Subcutaneous abdominal adipose tissue (tissue), 5 donors: ENCODE measurements at regions not wholly inside any gene's neighbourhood (a gene's known extent, or its start where the extent isn't known, plus 50 kb on each side); places are given as distances from the start of the nearest gene placed in this dataset.

Experiments
- H3K27ac ChIP-seq: one replicate; pipeline ENCODE4 v1.7.0; 2013; ENCODE audit warnings: low read depth, mild to moderate bottlenecking, inconsistent platforms, low read length, moderate library complexity
- H3K27me3 ChIP-seq, 5 donors: one replicate each; pipeline ENCODE4 v1.7.0; 2013; ENCODE audit warnings: low read length in 5 of 5, inconsistent platforms in 1 of 5; ENCODE audit not compliant: control insufficient read depth in 5 of 5, insufficient read depth in 4 of 5
- H3K36me3 ChIP-seq, 5 donors: one replicate each; pipeline ENCODE4 v1.7.0; 2013; ENCODE audit warnings: low read length in 5 of 5; ENCODE audit not compliant: control insufficient read depth in 5 of 5, insufficient read depth in 5 of 5
- H3K4me1 ChIP-seq, 5 donors: one replicate each; pipeline ENCODE4 v1.7.0; 2013; ENCODE audit warnings: low read length in 5 of 5, mild to moderate bottlenecking in 3 of 5, moderate library complexity in 1 of 5; ENCODE audit not compliant: control insufficient read depth in 5 of 5, insufficient read depth in 5 of 5
- H3K4me3 ChIP-seq, 5 donors: one replicate each; pipeline ENCODE4 v1.7.0; 2013; ENCODE audit warnings: low read length in 5 of 5, low read depth in 1 of 5
- H3K9ac ChIP-seq, 5 donors: one replicate each; pipeline ENCODE4 v1.7.0; 2013; ENCODE audit warnings: low read length in 5 of 5, mild to moderate bottlenecking in 4 of 5, moderate library complexity in 3 of 5
- H3K9me3 ChIP-seq, 5 donors: one replicate each; pipeline ENCODE4 v1.7.0; 2013; ENCODE audit warnings: low read length in 5 of 5; ENCODE audit not compliant: control insufficient read depth in 5 of 5
- donor health status: healthy.
- donor health status: healthy.
- donor health status: healthy.
- donor health status: healthy.
- donor health status: healthy.

DNA sequence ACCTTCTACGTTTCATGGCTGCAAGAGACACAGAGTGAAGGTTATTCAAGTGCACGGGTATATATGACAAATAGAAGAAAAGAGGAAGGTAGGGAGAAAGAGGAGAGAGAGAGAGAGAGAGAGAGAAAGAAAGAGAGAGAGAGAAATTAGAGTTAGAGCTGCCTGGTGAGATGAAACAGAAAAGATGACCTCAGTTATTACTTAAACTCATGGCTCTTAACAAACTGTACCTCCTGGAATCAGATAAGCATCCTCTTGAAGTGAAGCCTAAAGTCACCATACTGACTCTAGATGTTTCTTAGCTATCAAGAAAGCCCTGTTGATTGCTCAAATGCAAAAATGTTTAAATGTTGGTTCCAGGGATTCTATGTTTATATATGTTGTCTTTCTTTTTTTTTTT is 597.7 kb upstream of the ZP4 start:
- Histone ChIP-seq H3K27ac (no peak overlapping the region), H3K9me3 (no peaks in the 10 kb centered on the region), H3K9ac (no peak overlapping the region), H3K4me1 (no peaks in the 10 kb centered on the region), H3K27me3 (no peaks in the 10 kb centered on the region), H3K4me3 (no peak overlapping the region), H3K36me3 (no peaks in the 10 kb centered on the region)

DNA sequence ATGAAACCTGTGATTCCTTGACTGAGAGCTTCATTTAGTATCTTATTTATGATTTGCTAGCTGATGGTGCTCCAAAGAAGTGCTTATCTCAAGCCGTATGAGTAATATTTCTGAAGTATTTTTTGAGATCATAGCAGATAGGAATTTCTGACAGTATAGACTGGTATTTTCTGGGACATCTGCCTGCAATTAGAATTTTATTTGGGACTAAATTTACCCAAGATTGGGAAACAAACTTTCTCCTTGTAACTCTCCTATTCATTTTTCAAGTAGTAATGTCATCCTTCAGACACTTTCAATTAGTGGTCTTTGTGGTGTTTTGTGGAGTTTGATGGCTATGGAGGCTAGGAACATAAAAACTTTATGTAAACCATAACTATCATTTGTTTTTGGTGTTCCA is 597.2 kb upstream of the ZP4 start:
- Histone ChIP-seq H3K36me3 (no peaks in the 10 kb centered on the region), H3K27ac (no peak overlapping the region), H3K9ac (no peak overlapping the region), H3K9me3 (no peaks in the 10 kb centered on the region), H3K4me1 (no peaks in the 10 kb centered on the region), H3K4me3 (no peak overlapping the region), H3K27me3 (no peaks in the 10 kb centered on the region)

DNA sequence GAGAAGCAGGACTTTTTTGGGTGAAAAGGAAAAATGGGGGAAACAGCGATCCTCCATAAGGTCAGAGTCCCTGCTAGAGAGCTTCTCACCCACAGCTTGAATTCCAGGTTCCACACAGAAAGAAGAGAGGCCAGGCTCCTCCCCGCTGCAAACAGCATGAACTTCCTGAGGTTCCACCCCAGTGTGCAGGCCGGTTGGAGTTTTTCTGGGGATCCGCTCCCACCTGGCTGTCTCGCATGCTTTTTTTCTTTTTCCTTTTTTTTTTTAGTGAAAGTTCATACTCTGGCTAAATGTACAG is 595.1 kb upstream of the ZP4 start:
- Histone ChIP-seq H3K4me3 (peak overlapping the region in 1 of 5 donors; percentile 14), H3K27me3 (no peaks in the 10 kb centered on the region), H3K9me3 (peaks cover 0 to 3% (median 0%) of the 10 kb centered on the region in 5 donors), H3K9ac (no peak overlapping the region), H3K4me1 (no peaks in the 10 kb centered on the region), H3K27ac (no peak overlapping the region), H3K36me3 (no peaks in the 10 kb centered on the region)

DNA sequence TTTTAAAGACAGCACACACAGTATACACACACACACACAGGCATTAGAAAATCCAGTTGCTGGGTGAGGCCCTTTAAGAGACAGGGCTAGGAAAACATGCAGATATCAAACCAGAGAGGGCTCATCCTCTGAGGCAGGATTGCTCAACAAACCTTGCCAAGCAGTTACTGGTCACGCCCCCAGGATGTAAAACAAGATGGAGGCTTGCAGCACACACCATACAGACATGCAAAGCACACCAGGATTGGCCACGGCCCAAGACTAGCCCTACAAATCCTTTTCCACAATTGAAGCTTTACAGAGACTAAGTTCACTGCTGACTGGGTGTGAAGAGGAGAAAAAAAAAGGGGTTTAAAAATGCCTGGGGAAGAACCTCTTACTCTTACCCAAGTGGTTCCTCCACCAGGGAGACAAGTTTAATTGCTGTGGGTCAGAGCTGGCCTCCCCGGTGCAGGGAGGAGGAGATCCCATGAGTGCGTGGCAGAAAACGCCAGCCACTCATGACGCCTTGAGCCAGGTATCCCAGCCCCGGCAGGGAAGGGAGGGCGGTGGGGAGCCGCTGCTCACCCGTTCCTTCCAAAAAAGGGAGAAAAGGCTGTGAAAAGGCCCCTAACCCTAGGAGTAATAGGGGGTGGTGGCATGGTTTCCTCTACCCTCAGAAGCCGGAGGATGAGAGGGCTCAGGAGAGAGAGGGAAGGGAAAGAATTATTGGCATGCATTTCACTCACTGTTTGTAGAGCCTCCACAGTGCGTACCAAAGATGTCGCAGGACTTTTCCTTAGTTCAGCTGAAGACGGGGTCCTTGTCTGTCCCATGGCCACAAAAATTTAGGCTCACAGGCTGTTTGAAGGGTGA is 594.6 kb upstream of the ZP4 start:
- H3K36me3 ChIP-seq: no peaks in the 10 kb centered on the region
- no peak overlapping the region for H3K27ac ChIP-seq
- H3K27me3 ChIP-seq: no peaks in the 10 kb centered on the region
- no peak overlapping the region for H3K9ac ChIP-seq
- H3K4me3 ChIP-seq: peak overlapping the region in 1 of 5 donors; percentile 14
- peaks cover 0 to 3% (median 0%) of the 10 kb centered on the region in 5 donors for H3K9me3 ChIP-seq
- H3K4me1 ChIP-seq: no peaks in the 10 kb centered on the region

DNA sequence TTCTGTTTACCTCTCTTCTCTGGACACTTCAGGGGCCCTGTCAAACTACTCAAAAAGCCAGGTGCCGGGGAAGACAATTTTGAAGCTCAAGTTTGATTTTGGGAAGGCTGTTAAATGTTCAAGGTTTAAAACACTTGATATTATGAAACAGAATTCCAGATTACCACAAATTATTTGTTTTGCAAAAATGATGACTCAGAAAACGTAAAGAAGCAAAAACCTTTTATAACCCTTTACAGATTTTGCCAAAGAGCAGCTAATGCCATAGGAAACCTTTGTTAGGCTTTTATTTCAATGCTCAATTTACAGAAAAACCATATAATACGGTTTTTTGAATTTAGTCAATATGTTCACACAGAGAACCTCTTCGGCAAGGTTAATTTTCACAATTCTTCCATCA is 593.4 kb upstream of the ZP4 start:
- Histone ChIP-seq H3K36me3 (no peaks in the 10 kb centered on the region), H3K4me3 (no peak overlapping the region), H3K27me3 (no peaks in the 10 kb centered on the region), H3K27ac (no peak overlapping the region), H3K4me1 (no peaks in the 10 kb centered on the region), H3K9me3 (peaks cover 0 to 3% (median 0%) of the 10 kb centered on the region in 5 donors), H3K9ac (no peak overlapping the region)

DNA sequence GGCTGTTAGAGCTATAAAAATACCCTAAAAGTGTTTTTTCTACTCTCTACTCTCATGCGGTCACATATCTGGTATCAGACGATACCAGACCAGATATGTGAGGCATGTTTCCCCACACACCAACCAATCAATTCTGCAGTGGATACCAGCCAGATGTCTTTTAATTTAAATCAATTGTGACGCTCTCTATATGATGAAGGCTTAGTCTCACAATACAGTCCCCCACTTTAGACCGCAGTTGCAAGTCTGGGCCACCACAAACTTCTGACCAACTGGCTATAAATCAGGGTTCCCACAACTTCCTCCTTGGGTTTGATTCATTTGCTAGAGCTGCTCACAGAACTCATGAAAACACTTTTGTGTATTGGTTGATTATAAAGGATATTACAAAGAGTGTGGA is 586.1 kb upstream of the ZP4 start:
- H3K27me3 ChIP-seq: no peaks in the 10 kb centered on the region
- H3K9ac ChIP-seq: no peak overlapping the region
- H3K9me3 ChIP-seq: no peaks in the 10 kb centered on the region
- H3K27ac ChIP-seq: no peak overlapping the region
- H3K4me3 ChIP-seq: no peak overlapping the region
- H3K4me1 ChIP-seq: no peaks in the 10 kb centered on the region
- no peaks in the 10 kb centered on the region for H3K36me3 ChIP-seq

DNA sequence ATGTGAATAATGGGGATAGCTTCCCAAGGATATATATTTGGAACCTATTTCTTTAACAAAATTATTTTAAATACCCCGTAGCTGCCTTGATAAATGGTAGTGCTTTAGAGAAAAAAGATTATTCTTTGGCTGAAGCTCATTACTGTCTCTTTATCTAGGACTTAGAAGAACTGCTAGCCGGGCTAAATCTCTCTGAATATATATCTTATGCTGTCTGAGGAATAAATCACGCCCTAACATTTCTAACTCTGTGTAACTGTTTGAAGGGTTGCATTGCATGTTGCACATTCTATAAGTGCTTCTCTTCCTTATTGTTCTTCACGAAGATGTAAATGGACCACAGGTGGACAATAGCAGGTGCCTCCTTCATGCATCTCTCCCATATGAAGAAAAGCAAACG is 585.0 kb upstream of the ZP4 start:
- Histone ChIP-seq H3K4me3 (no peak overlapping the region), H3K36me3 (no peaks in the 10 kb centered on the region), H3K4me1 (no peaks in the 10 kb centered on the region), H3K9ac (no peak overlapping the region), H3K27me3 (no peaks in the 10 kb centered on the region), H3K9me3 (no peaks in the 10 kb centered on the region), H3K27ac (no peak overlapping the region)

DNA sequence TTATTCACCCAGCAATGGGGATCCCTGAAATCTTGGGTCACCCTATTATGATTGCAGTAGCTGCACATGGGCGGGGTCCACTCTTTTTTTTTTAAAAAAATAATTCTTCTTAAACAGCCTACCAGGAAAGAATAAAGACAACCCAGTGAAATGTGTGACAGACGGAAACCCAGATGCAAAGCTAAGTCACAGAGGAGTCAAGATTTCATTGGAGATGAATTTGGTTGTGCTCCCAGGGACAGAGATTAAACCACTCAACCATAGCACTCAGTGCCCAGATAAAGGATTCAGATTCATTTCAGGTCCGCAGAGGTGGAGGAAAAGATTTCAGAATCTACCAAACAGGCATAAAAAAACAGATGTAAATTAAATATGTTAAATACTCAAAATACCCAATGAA is 583.5 kb upstream of the ZP4 start:
- no peaks in the 10 kb centered on the region for H3K9me3 ChIP-seq
- no peaks in the 10 kb centered on the region for H3K4me1 ChIP-seq

DNA sequence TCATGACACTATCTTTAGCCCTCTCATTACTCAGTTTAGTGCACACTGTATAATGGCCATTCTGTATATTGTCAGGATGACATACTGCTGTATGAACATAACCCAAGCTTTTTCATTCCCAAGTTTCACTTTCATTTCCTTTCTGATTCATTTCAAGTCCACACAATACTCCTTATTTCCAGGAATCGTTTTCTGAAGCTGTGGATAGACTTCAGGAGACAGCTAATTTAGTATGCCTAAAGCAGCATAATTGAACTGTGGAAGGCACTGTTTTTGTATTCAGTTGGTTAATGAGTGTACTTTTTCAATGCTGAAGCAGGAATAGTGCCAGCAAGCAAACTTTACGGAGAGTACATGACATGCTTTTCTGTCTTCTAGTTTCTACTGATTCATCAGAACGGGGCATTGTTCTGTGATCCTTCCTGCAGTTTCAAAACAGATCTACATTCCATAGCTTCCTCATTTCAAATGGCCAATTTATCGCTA is 578.5 kb upstream of the ZP4 start:
- no peaks in the 10 kb centered on the region for H3K36me3 ChIP-seq
- H3K4me3 ChIP-seq: peak overlapping the region in 4 of 5 donors; percentile 11 to 48 (median 37)
- no peaks in the 10 kb centered on the region for H3K9me3 ChIP-seq
- H3K27me3 ChIP-seq: no peaks in the 10 kb centered on the region
- H3K9ac ChIP-seq: no peak overlapping the region
- H3K27ac ChIP-seq: no peak overlapping the region
- H3K4me1 ChIP-seq: no peaks in the 10 kb centered on the region

More for the DNA sequence above, 583.5 kb upstream of the ZP4 start:
- Histone ChIP-seq H3K4me3 (no peak overlapping the region), H3K27ac (no peak overlapping the region), H3K9ac (no peak overlapping the region), H3K27me3 (no peaks in the 10 kb centered on the region), H3K36me3 (no peaks in the 10 kb centered on the region)

DNA sequence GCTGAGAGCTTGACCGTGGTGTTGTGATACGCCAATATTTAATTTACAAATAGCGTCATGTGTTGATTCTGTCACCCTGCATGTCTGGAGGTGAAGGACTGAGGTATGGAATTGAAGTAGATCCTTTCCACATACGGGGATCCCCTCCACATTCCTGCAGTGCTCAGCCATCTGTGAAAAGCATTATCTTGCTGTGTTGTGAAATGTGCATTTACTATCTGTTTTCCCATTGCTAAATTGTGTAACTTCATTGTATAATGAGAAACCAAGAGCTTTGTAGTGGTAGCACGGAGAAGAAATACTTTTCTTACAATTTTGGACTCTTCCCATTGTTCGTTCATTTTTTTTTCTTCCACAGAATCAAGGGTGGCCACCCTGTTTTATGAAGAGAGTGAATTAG is 577.3 kb upstream of the ZP4 start:
- H3K4me1 ChIP-seq: no peaks in the 10 kb centered on the region
- no peaks in the 10 kb centered on the region for H3K27me3 ChIP-seq
- H3K4me3 ChIP-seq: no peak overlapping the region
- no peaks in the 10 kb centered on the region for H3K9me3 ChIP-seq
- no peaks in the 10 kb centered on the region for H3K36me3 ChIP-seq
- H3K27ac ChIP-seq: no peak overlapping the region
- H3K9ac ChIP-seq: no peak overlapping the region
